HL-60 (cell line): ENCODE measurements at regions not wholly inside any gene's neighbourhood (a gene's known extent, or its start where the extent isn't known, plus 50 kb on each side); places are given as distances from the start of the nearest gene placed in this dataset.

Experiments
- DNase-seq, 2 experiments: peaks; one replicate each; pipeline ENCODE4 v3.0.0-alpha.2; 2010 to 2020; ENCODE audit warnings: low read depth in 1 of 2, low spot score in 1 of 2
- H3K27ac ChIP-seq: fragments of 250-450 bp; sonication (Bioruptor Pico); replicated peaks from 2 replicates; pipeline ENCODE4 v1.5.1; 2020; ENCODE audit warnings: mild to moderate bottlenecking, moderate library complexity
- H3K27me3 ChIP-seq: fragments of 250-450 bp; sonication (Bioruptor Pico); 2 replicates; pipeline ENCODE4 v1.5.1; 2021; ENCODE audit warnings: mild to moderate bottlenecking, moderate library complexity; ENCODE audit not compliant: insufficient read depth, poor library complexity, severe bottlenecking
- H3K4me3 ChIP-seq: replicated peaks from 2 replicates; pipeline ENCODE4 v1.5.1; 2011; ENCODE audit warnings: mild to moderate bottlenecking, control low read depth, low read length; ENCODE audit not compliant: insufficient read depth
- CTCF ChIP-seq: IDR thresholded peaks from one replicate; pipeline ENCODE4 v1.5.1; 2011; ENCODE audit warnings: low read length, control low read depth, inconsistent platforms; ENCODE audit not compliant: insufficient read depth
- GABPA ChIP-seq: IDR thresholded peaks from 2 replicates; pipeline ENCODE4 v1.6.1; 2012; ENCODE audit warnings: low read depth
- POLR2AphosphoS5 ChIP-seq: IDR thresholded peaks from 2 replicates; pipeline ENCODE4 v1.6.1; 2012; ENCODE audit warnings: low read depth
- REST ChIP-seq: IDR thresholded peaks from 2 replicates; pipeline ENCODE4 v1.6.1; 2012; ENCODE audit warnings: low read depth; ENCODE audit not compliant: insufficient replicate concordance
- SPI1 ChIP-seq: IDR thresholded peaks from 2 replicates; pipeline ENCODE4 v1.6.1; 2012; ENCODE audit warnings: low read depth, mild to moderate bottlenecking, borderline replicate concordance

GRCh38 chr3:75001330-75001729 lies 386.9 kb upstream of the CNTN3 start:
- DNase-seq: no peak
- no peak for TF ChIP-seq CTCF
- TF ChIP-seq REST: no peak
- no peak for TF ChIP-seq GABPA
- TF ChIP-seq SPI1: no peak
- TF ChIP-seq POLR2AphosphoS5: no peak
- H3K27me3 ChIP-seq: no peaks in the 10 kb centered on the region
- no peak overlapping the region for H3K27ac ChIP-seq
- no peak overlapping the region for H3K4me3 ChIP-seq

- TF ChIP-seq REST (no peak), CTCF (no peak), SPI1 (no peak), GABPA (no peak)
These were observed 398.4 kb upstream of the CNTN3 start for GRCh38 chr3:75012791-75013331.

GRCh38 chr3:75014008-75014407 lies 399.5 kb upstream of the CNTN3 start:
- H3K27ac ChIP-seq: no peak overlapping the region
- H3K27me3 ChIP-seq: no peaks in the 10 kb centered on the region
- no peak for DNase-seq
- no peak for TF ChIP-seq REST
- no peak for TF ChIP-seq GABPA
- no peak for TF ChIP-seq CTCF
- no peak for TF ChIP-seq SPI1
- no peak for TF ChIP-seq POLR2AphosphoS5
- no peak overlapping the region for H3K4me3 ChIP-seq

More at GRCh38 chr3:75012791-75013331, 398.4 kb upstream of the CNTN3 start:
- Histone ChIP-seq H3K27ac (no peak overlapping the region), H3K27me3 (no peaks in the 10 kb centered on the region), H3K4me3 (no peak overlapping the region)
- no peak for DNase-seq
